ENCODE measurements at regions not wholly inside any gene's neighbourhood (a gene's known extent, or its start where the extent isn't known, plus 50 kb on each side); places are given as distances from the start of the nearest gene placed in this dataset.

DNA sequence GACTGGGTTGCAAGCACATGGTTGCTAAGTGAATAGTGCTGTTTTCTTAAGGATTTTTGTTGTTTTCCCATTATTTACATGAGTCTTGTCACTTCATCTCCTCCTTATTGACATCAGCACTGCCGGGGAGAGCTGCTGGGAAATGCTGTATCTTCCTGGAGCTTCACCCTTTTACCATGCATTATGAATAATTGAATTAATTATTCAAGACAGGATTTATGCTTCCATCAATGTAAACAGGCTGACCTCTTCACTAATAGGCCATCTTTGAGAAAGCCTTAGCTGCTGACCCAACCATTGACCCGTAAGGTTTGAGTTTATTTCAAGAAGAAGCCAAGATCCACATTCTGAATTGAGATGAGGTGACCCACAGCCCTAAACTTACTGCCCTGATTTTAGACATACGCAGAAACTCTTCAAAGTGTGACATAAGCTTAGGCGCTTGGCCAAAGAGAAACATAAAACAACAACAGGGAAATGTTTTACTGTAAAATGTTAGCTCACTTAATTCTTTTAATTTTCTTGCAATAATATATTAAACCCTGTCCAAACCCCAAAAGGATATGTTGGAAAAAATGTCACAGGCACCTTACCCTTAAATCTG lies 365.5 kb upstream of the SYT4 start:
- ATAC-seq = no peak
- 64 to 80% (median 77%) methylated on average over 4 of the region's 4 CpGs for WGBS, 3 donors
- intact Hi-C loops (cut with DNase I) = no loop called here

GRCh38 chr18:43648002-43648401 lies 370.7 kb upstream of the SYT4 start:
- Histone ChIP-seq H3K9me3 (no peaks in the 10 kb centered on the region), H3K27ac (no peak overlapping the region), H3K4me1 (no peaks in the 10 kb centered on the region), H3K36me3 (ENCODE audit: insufficient read depth in 1 of 2, low read depth in 1 of 2) (no peaks in the 10 kb centered on the region), H3K4me3 (no peak overlapping the region), H3K27me3 (ENCODE audit: insufficient read depth in 3 of 3, low read length in 2 of 3) (no peaks in the 10 kb centered on the region)
- no peak for TF ChIP-seq CTCF (IDR thresholded peaks at IDR 0.05)
- DNase-seq = no peak
- intact Hi-C loops (cut with DNase I) = no loop called here
- no peak for ATAC-seq
- 90 to 98% (median 95%) methylated on average over 2 of the region's 2 CpGs for WGBS, 3 donors

More for the DNA sequence above, 365.5 kb upstream of the SYT4 start:
- Histone ChIP-seq H3K27me3 (ENCODE audit: insufficient read depth in 3 of 3, low read length in 2 of 3) (no peaks in the 10 kb centered on the region), H3K9me3 (no peaks in the 10 kb centered on the region), H3K36me3 (ENCODE audit: insufficient read depth in 1 of 2, low read depth in 1 of 2) (no peaks in the 10 kb centered on the region), H3K4me1 (no peaks in the 10 kb centered on the region), H3K4me3 (no peak overlapping the region), H3K27ac (no peak overlapping the region)
- no peak for TF ChIP-seq CTCF (IDR thresholded peaks at IDR 0.05)
- no peak for DNase-seq

DNA sequence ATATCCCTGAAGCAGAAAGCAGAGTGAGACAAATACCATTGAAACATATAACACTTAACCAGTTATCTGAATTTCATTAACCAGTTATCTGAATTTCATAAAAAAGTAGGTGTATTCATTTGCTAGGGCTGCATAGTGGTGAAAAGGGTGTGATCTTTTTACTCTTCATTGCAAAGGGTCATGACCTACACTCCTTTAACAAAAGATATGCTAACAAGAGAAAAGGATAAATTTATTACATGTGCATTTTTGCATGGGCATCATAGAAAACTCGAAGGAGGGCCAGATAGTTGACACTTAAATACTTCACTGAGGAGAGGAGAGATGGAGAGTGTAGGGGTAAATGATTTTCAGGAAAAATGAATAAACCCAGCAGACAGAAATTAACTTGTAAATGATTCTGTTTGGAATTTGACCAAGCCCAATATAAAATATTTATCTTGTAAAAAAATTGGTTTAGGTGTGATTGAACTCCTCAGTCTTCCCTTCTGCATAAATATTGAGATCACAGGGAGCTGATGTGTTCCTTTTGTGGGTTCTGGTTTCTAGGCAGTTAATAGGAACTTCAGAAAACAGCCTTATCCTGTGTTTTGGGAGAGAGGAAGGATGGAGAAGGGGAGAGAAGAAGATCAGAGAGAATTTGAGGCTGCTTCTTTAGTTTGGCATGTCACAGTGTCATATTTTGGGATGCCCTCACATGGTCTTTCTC lies 372.5 kb upstream of the SYT4 start:
- no peak for TF ChIP-seq CTCF (IDR thresholded peaks at IDR 0.05)
- Histone ChIP-seq H3K4me3 (no peak overlapping the region), H3K4me1 (no peaks in the 10 kb centered on the region), H3K27ac (no peak overlapping the region), H3K27me3 (ENCODE audit: insufficient read depth in 3 of 3, low read length in 2 of 3) (no peaks in the 10 kb centered on the region), H3K9me3 (peaks cover 3% of the 10 kb centered on the region), H3K36me3 (ENCODE audit: insufficient read depth in 1 of 2, low read depth in 1 of 2) (no peaks in the 10 kb centered on the region)
- intact Hi-C loops (cut with DNase I) = no loop called here
- ATAC-seq (no peak), DNase-seq (no peak)
- WGBS, 3 donors = 37 to 40% (median 38%) methylated on average over 1 of the region's 1 CpG

DNA sequence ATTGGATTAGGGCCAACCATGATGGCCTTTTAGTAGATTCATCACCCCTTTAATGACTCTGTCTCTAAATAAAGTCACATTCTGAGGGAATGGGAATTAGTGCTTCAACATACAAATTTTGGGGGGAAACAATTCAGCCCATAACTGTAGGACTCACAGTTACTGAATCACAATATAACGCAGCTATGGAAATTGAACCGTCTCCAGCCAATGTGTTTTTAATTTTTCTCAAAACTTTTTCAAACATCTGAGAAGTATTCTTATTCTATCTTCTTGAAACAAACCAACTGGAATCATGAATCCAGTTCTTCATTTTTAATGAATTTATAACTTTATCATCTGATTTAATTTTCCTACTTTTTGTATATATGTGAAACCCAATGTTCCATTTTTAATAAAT lies 373.1 kb upstream of the SYT4 start:
- H3K36me3 ChIP-seq (ENCODE audit: insufficient read depth in 1 of 2, low read depth in 1 of 2) = no peaks in the 10 kb centered on the region
- H3K27ac ChIP-seq = no peak overlapping the region
- H3K4me1 ChIP-seq = no peaks in the 10 kb centered on the region
- H3K27me3 ChIP-seq (ENCODE audit: insufficient read depth in 3 of 3, low read length in 2 of 3) = no peaks in the 10 kb centered on the region
- no peak overlapping the region for H3K4me3 ChIP-seq
- TF ChIP-seq CTCF (IDR thresholded peaks at IDR 0.05) = no peak
- WGBS, 3 donors = 21 to 70% (median 59%) methylated on average over 2 of the region's 2 CpGs
- peaks cover 4% of the 10 kb centered on the region for H3K9me3 ChIP-seq
- DNase-seq (no peak), ATAC-seq (no peak)
- intact Hi-C loops (cut with DNase I) = no loop called here
